Gastrocnemius medialis (tissue), 4 donors: ENCODE measurements at regions not wholly inside any gene's neighbourhood (a gene's known extent, or its start where the extent isn't known, plus 50 kb on each side); places are given as distances from the start of the nearest gene placed in this dataset.

Source experiments
- ATAC-seq, 2 donors: fragments of 150-250 bp; one replicate each; pipeline ENCODE4 v1.9.1; 2016
- DNase-seq, 2 donors: peaks; one replicate each; pipeline ENCODE4 v3.0.0-alpha.2; 2019
- H3K27ac ChIP-seq, 4 donors: fragments of 200-600 bp; sonication (generic); 1 replicate in 1 of 4; 2 replicates in 3 of 4; pipeline ENCODE4 v1.5.1; 2016 to 2018; ENCODE audit warnings: mild to moderate bottlenecking in 2 of 4, moderate library complexity in 1 of 4
- H3K27me3 ChIP-seq, 3 donors: fragments of 200-600 bp; sonication (generic) in 2 of 3; 1 replicate in 1 of 3; 2 replicates in 2 of 3; pipeline versions ENCODE4 v1.5.1 to v1.6.0; 2016 to 2019; ENCODE audit warnings: mild to moderate bottlenecking in 1 of 3, moderate library complexity in 1 of 3
- H3K36me3 ChIP-seq, 2 donors: fragments of 200-600 bp; sonication (generic) in 1 of 2; one replicate each; pipeline ENCODE4 v1.5.1; 2017 to 2018
- H3K4me1 ChIP-seq, 2 donors: fragments of 200-600 bp; sonication (generic) in 1 of 2; one replicate each; pipeline ENCODE4 v1.5.1; 2016 to 2017; ENCODE audit warnings: mild to moderate bottlenecking in 2 of 2
- H3K4me3 ChIP-seq, 4 donors: fragments of 200-600 bp; sonication (generic) in 3 of 4; 1 replicate in 1 of 4; 2 replicates in 3 of 4; pipeline ENCODE4 v1.5.1; 2016 to 2019; ENCODE audit warnings: mild to moderate bottlenecking in 2 of 4
- H3K9me3 ChIP-seq, 3 donors: fragments of 200-600 bp; sonication (generic) in 2 of 3; 1 replicate in 1 of 3; 2 replicates in 2 of 3; pipeline ENCODE4 v1.5.1; 2016 to 2019
- CTCF ChIP-seq, 5 experiments: fragments of 450-650 bp in 3 of 5; fragments of 200-600 bp in 2 of 5; sonication (generic) in 2 of 5; IDR thresholded peaks in 4 of 5; conservative IDR thresholded peaks in 1 of 5; 1 replicate in 4 of 5; 2 replicates in 1 of 5; pipeline ENCODE4 v1.5.1; 2016 to 2019; ENCODE audit warnings: antibody characterized with exemption in 5 of 5, mild to moderate bottlenecking in 3 of 5, moderate library complexity in 3 of 5
- POLR2A ChIP-seq, 2 donors: fragments of 450-650 bp; IDR thresholded peaks; one replicate each; pipeline ENCODE4 v1.6.1; 2017; ENCODE audit warnings: antibody characterized with exemption in 2 of 2, mild to moderate bottlenecking in 2 of 2, moderate library complexity in 2 of 2
- in situ Hi-C, 4 donors: fragments of 200-750 bp; cut with MboI; loops; one replicate each; pipeline versions ENCODE4 v1.15.0 to v1.8.0; 2017; ENCODE audit warnings: low sequenced_read_pairs in 4 of 4
- intact Hi-C: fragments of 100-400 bp; cut with DNase I; formaldehyde crosslinking; loops from one replicate; pipeline ENCODE4 v1.15.1; 2023; ENCODE audit warnings: low total_unique reads

- Histone ChIP-seq H3K9me3 (no peaks in the 10 kb centered on the region), H3K27me3 (no peaks in the 10 kb centered on the region), H3K36me3 (no peaks in the 10 kb centered on the region), H3K4me3 (no peak overlapping the region), H3K27ac (no peak overlapping the region), H3K4me1 (no peaks in the 10 kb centered on the region)
- in situ Hi-C loops (no loop called here), intact Hi-C loops (no loop called here)
- no peak for ATAC-seq
- no peak for TF ChIP-seq CTCF (IDR thresholded peaks at IDR 0.05 in 4 of 5, conservative IDR thresholded peaks at IDR 0.05 in 1 of 5)
- no peak for TF ChIP-seq POLR2A (IDR thresholded peaks at IDR 0.05)
- no peak for DNase-seq
These were observed 431.6 kb upstream of the VRK2 start for GRCh38 chr2:57614988-57615387.

- no peaks in the 10 kb centered on the region for H3K27me3 ChIP-seq
- H3K9me3 ChIP-seq, result no peaks in the 10 kb centered on the region
- no peak overlapping the region for H3K4me3 ChIP-seq
- intact Hi-C loops, result no loop called here
- in situ Hi-C loops, result no loop called here
- H3K36me3 ChIP-seq, result no peaks in the 10 kb centered on the region
- no peaks in the 10 kb centered on the region for H3K4me1 ChIP-seq
- ATAC-seq (no peak), DNase-seq (no peak)
- no peak overlapping the region for H3K27ac ChIP-seq
- TF ChIP-seq POLR2A (IDR thresholded peaks at IDR 0.05), result no peak
- no peak for TF ChIP-seq CTCF (IDR thresholded peaks at IDR 0.05 in 4 of 5, conservative IDR thresholded peaks at IDR 0.05 in 1 of 5)
These were observed 430.6 kb upstream of the VRK2 start for GRCh38 chr2:57615855-57616556.

- intact Hi-C loops, result no loop called here
- DNase-seq (no peak), ATAC-seq (no peak)
- Histone ChIP-seq H3K27ac (no peak overlapping the region), H3K36me3 (no peaks in the 10 kb centered on the region), H3K4me1 (no peaks in the 10 kb centered on the region), H3K27me3 (no peaks in the 10 kb centered on the region), H3K4me3 (no peak overlapping the region), H3K9me3 (no peaks in the 10 kb centered on the region)
- in situ Hi-C loops, result no loop called here
- TF ChIP-seq CTCF (IDR thresholded peaks at IDR 0.05 in 4 of 5, conservative IDR thresholded peaks at IDR 0.05 in 1 of 5), result no peak
- TF ChIP-seq POLR2A (IDR thresholded peaks at IDR 0.05), result no peak
These were observed 429.3 kb upstream of the VRK2 start for GRCh38 chr2:57617318-57617717.

GRCh38 chr2:57621122-57621663 lies 425.4 kb upstream of the VRK2 start:
- Histone ChIP-seq H3K9me3 (no peaks in the 10 kb centered on the region), H3K36me3 (no peaks in the 10 kb centered on the region), H3K4me3 (no peak overlapping the region), H3K4me1 (no peaks in the 10 kb centered on the region), H3K27me3 (no peaks in the 10 kb centered on the region), H3K27ac (no peak overlapping the region)
- intact Hi-C loops (no loop called here), in situ Hi-C loops (no loop called here)
- ATAC-seq, result no peak
- no peak for TF ChIP-seq POLR2A (IDR thresholded peaks at IDR 0.05)
- no peak for TF ChIP-seq CTCF (IDR thresholded peaks at IDR 0.05 in 4 of 5, conservative IDR thresholded peaks at IDR 0.05 in 1 of 5)
- no peak for DNase-seq

GRCh38 chr2:57622009-57622408 lies 424.6 kb upstream of the VRK2 start:
- ATAC-seq, result no peak
- no peak for TF ChIP-seq CTCF (IDR thresholded peaks at IDR 0.05 in 4 of 5, conservative IDR thresholded peaks at IDR 0.05 in 1 of 5)
- no peak for TF ChIP-seq POLR2A (IDR thresholded peaks at IDR 0.05)
- Histone ChIP-seq H3K27ac (no peak overlapping the region), H3K4me1 (no peaks in the 10 kb centered on the region), H3K36me3 (no peaks in the 10 kb centered on the region), H3K27me3 (no peaks in the 10 kb centered on the region), H3K4me3 (no peak overlapping the region), H3K9me3 (no peaks in the 10 kb centered on the region)
- DNase-seq, result no peak
- in situ Hi-C loops (no loop called here), intact Hi-C loops (no loop called here)
